HFF-Myc (cell line): ENCODE measurements at regions not wholly inside any gene's neighbourhood (a gene's known extent, or its start where the extent isn't known, plus 50 kb on each side); places are given as distances from the start of the nearest gene placed in this dataset.

ENCODE experiments used
- DNase-seq: peaks from one replicate; pipeline ENCODE4 v3.0.0-alpha.2; 2011; ENCODE audit warnings: low read depth; ENCODE audit errors: extremely low read depth
- H3K4me3 ChIP-seq: replicated peaks from 2 replicates; pipeline ENCODE4 v1.5.1; 2011; ENCODE audit warnings: low read depth, mild to moderate bottlenecking, control low read depth, low read length
- CTCF ChIP-seq: IDR thresholded peaks from 2 replicates; pipeline ENCODE4 v1.5.1; 2012; ENCODE audit warnings: mild to moderate bottlenecking, low read depth, low read length, control low read depth; ENCODE audit errors: missing control alignments

DNA sequence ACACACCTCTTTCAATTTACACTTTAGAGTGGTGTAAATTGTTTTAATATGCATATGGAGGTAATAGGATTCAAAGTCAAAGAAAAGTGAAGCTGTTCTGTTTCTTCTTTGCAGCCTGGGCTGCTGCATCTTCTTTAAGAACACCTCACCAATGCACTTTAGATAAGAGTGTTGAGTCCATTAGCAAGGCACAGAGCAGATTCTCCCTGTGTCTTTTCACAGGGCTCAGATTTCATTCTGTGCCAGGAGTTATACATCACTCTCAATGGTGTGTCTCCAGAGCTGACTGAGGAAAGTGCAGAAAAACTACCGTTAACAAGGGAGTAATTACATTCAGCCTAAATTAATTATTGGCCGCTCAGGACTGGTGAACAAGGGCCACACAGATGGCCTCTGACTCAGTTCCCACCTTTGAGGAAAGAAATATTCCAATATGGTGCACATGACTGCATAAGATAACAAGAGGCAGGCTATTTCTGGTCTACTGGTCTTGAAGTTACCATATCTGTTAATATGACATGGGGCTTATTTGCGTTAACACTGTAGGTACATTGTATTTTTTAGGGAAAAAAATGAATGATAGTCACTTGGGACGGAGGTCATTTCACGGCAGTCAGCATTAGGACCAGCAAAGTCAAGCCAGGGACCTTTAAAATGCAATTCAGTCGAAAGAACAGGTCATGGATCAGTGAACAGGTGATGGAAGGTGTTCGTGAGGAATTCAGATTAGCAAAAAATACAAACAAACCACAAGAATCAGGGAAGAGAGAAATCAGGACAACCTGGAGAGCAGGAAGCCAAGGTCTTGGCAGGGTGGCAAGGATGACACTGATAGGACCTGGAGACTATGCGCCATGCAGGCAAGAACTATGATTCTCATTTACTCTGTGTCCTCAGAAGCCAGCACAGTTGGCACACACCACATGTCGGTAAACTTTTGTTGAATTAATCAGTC lies 203.7 kb downstream of the TBX18 start:
- H3K4me3 ChIP-seq = no peak overlapping the region
- no peak for DNase-seq
- no peak for TF ChIP-seq CTCF

- no peak for TF ChIP-seq CTCF
- no peak for DNase-seq
- no peak overlapping the region for H3K4me3 ChIP-seq
Observed at GRCh38 chr6:84556541-84557335, 207.7 kb downstream of the TBX18 start.

GRCh38 chr6:84554706-84555105 lies 209.7 kb downstream of the TBX18 start:
- no peak for TF ChIP-seq CTCF
- no peak overlapping the region for H3K4me3 ChIP-seq
- DNase-seq = no peak

DNA sequence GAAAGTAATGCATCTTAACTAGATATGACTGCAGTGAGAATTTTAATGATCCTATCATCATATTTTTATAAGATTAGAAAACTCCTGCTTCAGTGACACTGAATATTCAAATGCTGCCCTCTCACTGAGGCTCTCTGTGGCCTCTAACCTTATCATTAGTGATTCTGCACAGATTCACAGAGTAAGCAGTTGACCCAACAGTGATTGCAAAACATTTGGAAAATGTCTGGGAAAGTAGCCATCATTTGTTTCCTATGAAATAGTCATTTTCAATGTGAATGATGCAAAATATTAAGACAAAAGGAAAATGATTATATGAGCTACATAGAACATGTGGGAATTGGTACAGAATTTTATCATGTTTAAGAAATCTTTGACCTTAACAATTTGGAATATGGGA lies 210.3 kb downstream of the TBX18 start:
- H3K4me3 ChIP-seq = no peak overlapping the region
- no peak for TF ChIP-seq CTCF
- no peak for DNase-seq

DNA sequence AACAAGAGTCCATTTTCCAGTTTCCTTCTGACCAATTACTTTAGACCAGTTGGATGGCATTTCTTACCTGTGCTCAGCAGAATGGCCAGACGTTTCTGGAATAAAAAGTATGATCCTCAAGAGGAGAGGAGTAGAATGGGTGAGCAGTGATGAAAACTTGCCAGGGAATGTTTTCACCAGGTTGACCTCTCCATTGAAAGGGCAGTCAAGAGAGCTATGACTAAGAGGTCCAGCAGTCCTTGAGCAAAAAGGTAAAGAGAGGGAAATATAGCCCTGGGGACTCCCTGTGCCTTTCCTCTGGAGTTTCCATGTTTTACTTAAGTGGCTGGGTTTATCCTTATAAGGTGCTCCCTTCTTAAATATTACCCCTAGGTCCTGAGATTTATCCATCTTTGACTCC lies 210.9 kb downstream of the TBX18 start:
- no peak for DNase-seq
- no peak overlapping the region for H3K4me3 ChIP-seq
- no peak for TF ChIP-seq CTCF

DNA sequence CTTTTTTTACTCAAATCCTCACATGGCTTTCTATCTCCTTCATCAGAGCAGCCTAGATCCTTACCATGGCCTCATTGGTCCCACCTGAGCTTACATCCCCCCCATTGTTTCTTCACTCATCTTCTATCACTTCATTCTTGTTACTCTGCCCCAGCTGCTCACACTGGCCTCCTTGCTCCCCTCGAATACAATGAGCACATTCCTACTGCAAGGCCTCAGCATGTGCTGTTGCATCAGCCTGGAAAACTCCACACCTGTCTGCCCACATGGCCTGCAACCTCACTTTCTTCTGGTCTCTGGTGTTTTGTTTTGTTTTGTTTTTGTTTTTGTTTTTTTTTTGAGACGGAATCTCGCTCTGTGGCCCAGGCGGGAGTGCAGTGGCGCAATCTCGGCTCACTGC lies 212.6 kb downstream of the TBX18 start:
- TF ChIP-seq CTCF = no peak
- H3K4me3 ChIP-seq = no peak overlapping the region
- DNase-seq = no peak
